Gastrocnemius medialis (tissue), 4 donors: ENCODE measurements at regions not wholly inside any gene's neighbourhood (a gene's known extent, or its start where the extent isn't known, plus 50 kb on each side); places are given as distances from the start of the nearest gene placed in this dataset.

Experiments used
- ATAC-seq, 2 donors: fragments of 150-250 bp; one replicate each; pipeline ENCODE4 v1.9.1; 2016
- DNase-seq, 2 donors: peaks; one replicate each; pipeline ENCODE4 v3.0.0-alpha.2; 2019
- H3K27ac ChIP-seq, 4 donors: fragments of 200-600 bp; sonication (generic); 1 replicate in 1 of 4; 2 replicates in 3 of 4; pipeline ENCODE4 v1.5.1; 2016 to 2018; ENCODE audit warnings: mild to moderate bottlenecking in 2 of 4, moderate library complexity in 1 of 4
- H3K27me3 ChIP-seq, 3 donors: fragments of 200-600 bp; sonication (generic) in 2 of 3; 1 replicate in 1 of 3; 2 replicates in 2 of 3; pipeline versions ENCODE4 v1.5.1 to v1.6.0; 2016 to 2019; ENCODE audit warnings: mild to moderate bottlenecking in 1 of 3, moderate library complexity in 1 of 3
- H3K36me3 ChIP-seq, 2 donors: fragments of 200-600 bp; sonication (generic) in 1 of 2; one replicate each; pipeline ENCODE4 v1.5.1; 2017 to 2018
- H3K4me1 ChIP-seq, 2 donors: fragments of 200-600 bp; sonication (generic) in 1 of 2; one replicate each; pipeline ENCODE4 v1.5.1; 2016 to 2017; ENCODE audit warnings: mild to moderate bottlenecking in 2 of 2
- H3K4me3 ChIP-seq, 4 donors: fragments of 200-600 bp; sonication (generic) in 3 of 4; 1 replicate in 1 of 4; 2 replicates in 3 of 4; pipeline ENCODE4 v1.5.1; 2016 to 2019; ENCODE audit warnings: mild to moderate bottlenecking in 2 of 4
- H3K9me3 ChIP-seq, 3 donors: fragments of 200-600 bp; sonication (generic) in 2 of 3; 1 replicate in 1 of 3; 2 replicates in 2 of 3; pipeline ENCODE4 v1.5.1; 2016 to 2019
- POLR2A ChIP-seq, 2 donors: fragments of 450-650 bp; IDR thresholded peaks; one replicate each; pipeline ENCODE4 v1.6.1; 2017; ENCODE audit warnings: antibody characterized with exemption in 2 of 2, mild to moderate bottlenecking in 2 of 2, moderate library complexity in 2 of 2
- in situ Hi-C, 4 donors: fragments of 200-750 bp; cut with MboI; loops; one replicate each; pipeline versions ENCODE4 v1.15.0 to v1.8.0; 2017; ENCODE audit warnings: low sequenced_read_pairs in 4 of 4
- intact Hi-C: fragments of 100-400 bp; cut with DNase I; formaldehyde crosslinking; loops from one replicate; pipeline ENCODE4 v1.15.1; 2023; ENCODE audit warnings: low total_unique reads
- TF ChIP-seq, protein P1 (sequence below), 5 experiments: fragments of 450-650 bp in 3 of 5; fragments of 200-600 bp in 2 of 5; sonication (generic) in 2 of 5; IDR thresholded peaks in 4 of 5; conservative IDR thresholded peaks in 1 of 5; 1 replicate in 4 of 5; 2 replicates in 1 of 5; pipeline ENCODE4 v1.5.1; 2016 to 2019; ENCODE audit warnings: antibody characterized with exemption in 5 of 5, mild to moderate bottlenecking in 3 of 5, moderate library complexity in 3 of 5

DNA sequence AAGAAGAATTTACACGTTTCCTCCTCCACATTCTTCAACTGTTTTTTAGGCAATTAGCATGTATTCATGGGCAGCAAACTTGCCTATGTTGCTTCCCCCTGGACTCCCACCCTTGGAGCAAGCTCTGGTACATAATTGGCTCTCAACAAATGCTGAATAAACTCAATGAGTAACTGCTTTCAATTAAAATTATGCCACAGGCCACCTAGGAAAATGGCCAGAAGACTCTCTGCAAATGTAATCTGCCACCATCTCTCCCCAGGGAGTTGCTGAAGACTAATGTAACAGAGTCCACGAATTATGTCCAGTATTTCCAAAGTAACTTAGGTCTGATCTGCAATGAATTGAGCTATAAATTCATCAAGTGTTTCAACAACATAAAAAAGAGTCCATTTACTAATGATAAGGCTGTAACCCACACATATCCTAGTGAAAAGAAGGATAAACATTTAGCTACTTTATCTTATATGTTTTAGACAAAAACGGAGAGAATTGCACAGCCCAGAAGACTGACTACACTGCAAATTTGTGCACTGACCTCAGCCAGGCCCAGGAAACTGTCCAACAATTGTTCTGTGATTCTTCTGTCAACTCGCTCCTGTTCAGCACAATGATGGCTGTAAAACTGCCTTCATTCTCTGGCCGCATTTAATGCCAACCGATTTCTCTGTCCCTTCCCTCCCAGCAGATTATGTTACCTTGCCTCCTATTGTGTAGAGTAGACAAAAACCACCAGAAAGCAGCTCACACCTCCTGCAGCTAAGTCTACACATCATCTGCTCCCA is 808.6 kb upstream of the ARGLU1 start:
- in situ Hi-C loops: no loop called here
- H3K4me1 ChIP-seq: no peaks in the 10 kb centered on the region
- TF ChIP-seq POLR2A (IDR thresholded peaks at IDR 0.05): no peak
- TF ChIP-seq, protein P1, sequence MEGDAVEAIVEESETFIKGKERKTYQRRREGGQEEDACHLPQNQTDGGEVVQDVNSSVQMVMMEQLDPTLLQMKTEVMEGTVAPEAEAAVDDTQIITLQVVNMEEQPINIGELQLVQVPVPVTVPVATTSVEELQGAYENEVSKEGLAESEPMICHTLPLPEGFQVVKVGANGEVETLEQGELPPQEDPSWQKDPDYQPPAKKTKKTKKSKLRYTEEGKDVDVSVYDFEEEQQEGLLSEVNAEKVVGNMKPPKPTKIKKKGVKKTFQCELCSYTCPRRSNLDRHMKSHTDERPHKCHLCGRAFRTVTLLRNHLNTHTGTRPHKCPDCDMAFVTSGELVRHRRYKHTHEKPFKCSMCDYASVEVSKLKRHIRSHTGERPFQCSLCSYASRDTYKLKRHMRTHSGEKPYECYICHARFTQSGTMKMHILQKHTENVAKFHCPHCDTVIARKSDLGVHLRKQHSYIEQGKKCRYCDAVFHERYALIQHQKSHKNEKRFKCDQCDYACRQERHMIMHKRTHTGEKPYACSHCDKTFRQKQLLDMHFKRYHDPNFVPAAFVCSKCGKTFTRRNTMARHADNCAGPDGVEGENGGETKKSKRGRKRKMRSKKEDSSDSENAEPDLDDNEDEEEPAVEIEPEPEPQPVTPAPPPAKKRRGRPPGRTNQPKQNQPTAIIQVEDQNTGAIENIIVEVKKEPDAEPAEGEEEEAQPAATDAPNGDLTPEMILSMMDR (IDR thresholded peaks at IDR 0.05 in 4 of 5, conservative IDR thresholded peaks at IDR 0.05 in 1 of 5): no peak

DNA sequence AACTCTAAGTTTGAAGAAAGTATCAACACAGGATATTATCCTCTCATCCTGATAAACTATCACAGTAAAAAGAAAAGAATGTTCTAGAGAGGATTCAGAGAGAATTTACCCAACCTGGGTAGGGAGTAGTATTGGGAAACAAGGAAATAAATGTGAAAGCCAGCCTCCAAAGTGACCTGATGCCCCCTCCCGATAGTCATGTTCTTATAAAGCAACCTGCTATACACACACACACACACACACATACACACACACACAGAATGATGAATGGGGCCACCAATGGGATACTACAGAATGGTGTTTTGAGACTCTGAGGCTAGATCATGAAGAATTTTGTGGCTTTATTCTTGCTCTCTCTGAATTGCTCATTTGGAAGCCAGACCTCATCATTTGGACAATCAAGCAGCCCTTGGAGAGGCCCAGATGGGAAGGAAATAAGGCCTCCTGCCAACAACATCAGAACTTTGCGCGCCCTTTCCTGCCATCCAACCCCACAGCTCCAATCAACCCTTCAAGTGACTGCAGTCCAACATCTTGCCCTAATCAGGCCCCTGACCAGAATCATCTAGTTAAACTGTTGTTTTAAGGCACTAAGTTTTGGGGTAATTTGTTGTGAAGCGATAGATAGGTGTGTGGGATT is 807.9 kb upstream of the ARGLU1 start:
- TF ChIP-seq, protein P1 (IDR thresholded peaks at IDR 0.05 in 4 of 5, conservative IDR thresholded peaks at IDR 0.05 in 1 of 5): no peak
- TF ChIP-seq POLR2A (IDR thresholded peaks at IDR 0.05): no peak
- no peak overlapping the region for H3K4me3 ChIP-seq
- no peaks in the 10 kb centered on the region for H3K36me3 ChIP-seq
- intact Hi-C loops: no loop called here
- in situ Hi-C loops: no loop called here
- H3K27me3 ChIP-seq: no peaks in the 10 kb centered on the region
- ATAC-seq: no peak
- H3K9me3 ChIP-seq: no peaks in the 10 kb centered on the region
- H3K27ac ChIP-seq: no peak overlapping the region
- DNase-seq: no peak
- no peaks in the 10 kb centered on the region for H3K4me1 ChIP-seq

More for the DNA sequence above, 808.6 kb upstream of the ARGLU1 start:
- H3K27me3 ChIP-seq: no peaks in the 10 kb centered on the region
- H3K27ac ChIP-seq: no peak overlapping the region
- no peaks in the 10 kb centered on the region for H3K36me3 ChIP-seq
- no peak for DNase-seq
- intact Hi-C loops: no loop called here
- no peak overlapping the region for H3K4me3 ChIP-seq
- no peaks in the 10 kb centered on the region for H3K9me3 ChIP-seq
- ATAC-seq: no peak

DNA sequence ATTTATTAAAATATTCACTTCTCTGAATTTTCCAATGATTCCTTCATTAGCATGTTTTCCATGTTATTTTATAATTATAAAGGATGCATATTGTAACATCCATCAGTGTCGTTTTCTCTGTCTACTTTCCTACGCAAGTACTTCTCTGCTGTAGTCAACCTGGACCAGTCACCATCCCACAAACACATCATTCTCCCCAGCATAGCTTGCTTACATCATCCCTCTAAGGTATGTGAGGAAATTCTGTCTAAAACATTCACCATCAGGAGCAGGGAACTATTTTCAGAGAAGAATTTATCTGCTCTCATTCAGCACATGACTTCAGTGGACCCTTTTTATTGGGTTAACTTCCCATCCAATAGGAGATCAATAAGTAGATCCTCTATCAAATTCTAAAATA is 806.1 kb upstream of the ARGLU1 start:
- Histone ChIP-seq H3K27me3 (no peaks in the 10 kb centered on the region), H3K9me3 (no peaks in the 10 kb centered on the region), H3K36me3 (no peaks in the 10 kb centered on the region), H3K4me1 (no peaks in the 10 kb centered on the region), H3K4me3 (no peak overlapping the region), H3K27ac (no peak overlapping the region)
- in situ Hi-C loops: no loop called here
- no peak for ATAC-seq
- intact Hi-C loops: no loop called here
- DNase-seq: no peak
- no peak for TF ChIP-seq POLR2A (IDR thresholded peaks at IDR 0.05)
- TF ChIP-seq, protein P1 (IDR thresholded peaks at IDR 0.05 in 4 of 5, conservative IDR thresholded peaks at IDR 0.05 in 1 of 5): no peak

DNA sequence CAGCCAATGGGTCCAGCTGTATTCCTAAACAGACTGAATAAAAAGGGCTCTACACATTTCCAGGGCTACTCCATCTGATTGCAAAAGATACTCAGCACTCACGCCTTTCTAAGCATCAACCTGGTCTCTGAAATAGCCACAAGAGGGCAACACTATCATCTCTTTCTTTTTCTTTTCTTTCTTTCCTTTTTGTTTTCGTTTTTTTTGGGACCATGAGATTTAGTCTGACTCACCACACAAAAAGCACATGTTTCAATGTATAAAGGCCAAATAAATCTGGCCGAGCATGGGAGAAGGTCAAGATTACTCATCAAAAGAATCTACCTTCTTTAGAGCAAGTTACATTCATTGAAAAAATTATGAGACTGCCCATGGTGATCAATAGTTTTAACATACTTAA is 805.6 kb upstream of the ARGLU1 start:
- TF ChIP-seq, protein P1 (IDR thresholded peaks at IDR 0.05 in 4 of 5, conservative IDR thresholded peaks at IDR 0.05 in 1 of 5): no peak
- TF ChIP-seq POLR2A (IDR thresholded peaks at IDR 0.05): no peak
- in situ Hi-C loops: no loop called here
- ATAC-seq (no peak), DNase-seq (no peak)
- intact Hi-C loops: no loop called here
- no peak overlapping the region for H3K4me3 ChIP-seq
- H3K36me3 ChIP-seq: no peaks in the 10 kb centered on the region
- H3K9me3 ChIP-seq: no peaks in the 10 kb centered on the region
- H3K27ac ChIP-seq: no peak overlapping the region
- H3K27me3 ChIP-seq: no peaks in the 10 kb centered on the region
- no peaks in the 10 kb centered on the region for H3K4me1 ChIP-seq
